SK-N-DZ (cell line): ENCODE measurements at regions not wholly inside any gene's neighbourhood (a gene's known extent, or its start where the extent isn't known, plus 50 kb on each side); places are given as distances from the start of the nearest gene placed in this dataset.
"Not testable (repeated sequence)": the region's sequence is repeated elsewhere in the genome, so short reads cannot be mapped to it uniquely, and the experiment has no call there.

Experiments
- DNase-seq: peaks from one replicate; pipeline ENCODE4 v3.0.0-alpha.2; 2015; ENCODE audit warnings: low spot score

- DNase-seq, result no peak
Measured at GRCh38 chr4:158313566-158313965, 103.3 kb downstream of the TMEM144 start.

GRCh38 chr4:158314756-158315487 is 104.6 kb downstream of the TMEM144 start:
- DNase-seq, result no peak

GRCh38 chr4:158315706-158316105 is 105.4 kb downstream of the TMEM144 start:
- no peak for DNase-seq

GRCh38 chr4:158316264-158316663 is 106.0 kb downstream of the TMEM144 start:
- DNase-seq, result no peak

GRCh38 chr4:158319880-158320279 is 109.6 kb downstream of the TMEM144 start:
- no peak for DNase-seq

- no peak for DNase-seq
Measured at GRCh38 chr4:158322109-158322508, 111.8 kb downstream of the TMEM144 start.

- DNase-seq, result peak; percentile 66
Measured at GRCh38 chr4:158327525-158327924, 117.2 kb downstream of the TMEM144 start.

- DNase-seq, result no peak
Measured at GRCh38 chr4:158331863-158332262, 121.6 kb downstream of the TMEM144 start.

- no peak for DNase-seq
Measured at GRCh38 chr4:158333820-158334219, 123.5 kb downstream of the TMEM144 start.

GRCh38 chr4:158341896-158342295 is 131.6 kb downstream of the TMEM144 start:
- no peak for DNase-seq

- no peak for DNase-seq
Measured at GRCh38 chr4:158346576-158346975, 136.3 kb downstream of the TMEM144 start.

GRCh38 chr4:158347556-158347955 is 137.3 kb downstream of the TMEM144 start:
- no peak for DNase-seq

- DNase-seq, result no peak
Measured at GRCh38 chr4:158350161-158350560, 139.9 kb downstream of the TMEM144 start.

- DNase-seq, result no peak
Measured at GRCh38 chr4:158353541-158354304, 143.4 kb downstream of the TMEM144 start.

- no peak for DNase-seq
Measured at GRCh38 chr4:158356301-158356700, 146.0 kb downstream of the TMEM144 start.

- not testable (repeated sequence) for DNase-seq
Measured at GRCh38 chr4:158367932-158368441, 153.7 kb upstream of the RXFP1 start.

GRCh38 chr4:158371158-158371557 is 150.5 kb upstream of the RXFP1 start:
- no peak for DNase-seq

GRCh38 chr4:158374318-158374717 is 147.4 kb upstream of the RXFP1 start:
- no peak for DNase-seq

- DNase-seq, result no peak
Measured at GRCh38 chr4:158376106-158376840, 145.4 kb upstream of the RXFP1 start.

GRCh38 chr4:158384414-158384813 is 137.3 kb upstream of the RXFP1 start:
- no peak for DNase-seq

GRCh38 chr4:158395343-158395742 is 126.3 kb upstream of the RXFP1 start:
- no peak for DNase-seq

- DNase-seq, result no peak
Measured at GRCh38 chr4:158395889-158396288, 125.8 kb upstream of the RXFP1 start.
